ENCODE measurements at regions not wholly inside any gene's neighbourhood (a gene's known extent, or its start where the extent isn't known, plus 50 kb on each side); places are given as distances from the start of the nearest gene placed in this dataset.
A peak's percentile ranks its signal among the peaks of the same experiment; 100 is the strongest.

DNA sequence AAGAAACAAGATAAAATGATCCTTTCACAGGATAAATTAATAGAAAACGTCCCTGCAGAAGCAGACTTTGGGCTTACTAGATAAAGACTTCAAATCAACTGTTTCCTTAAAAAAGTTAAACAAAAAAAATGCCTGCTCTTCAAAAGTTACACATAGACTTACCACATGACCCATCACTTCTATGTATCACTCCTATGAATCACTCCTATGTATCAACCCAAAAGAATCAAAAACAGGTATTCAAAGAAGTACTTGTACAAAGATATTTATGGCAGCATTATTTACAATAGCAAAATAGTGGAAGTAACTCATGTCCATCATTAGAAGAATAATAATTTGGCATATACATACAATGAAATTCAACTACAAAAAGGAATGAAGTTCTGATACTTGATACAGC, 56.3 kb upstream of the PRDM9 start:
- ATAC-seq (ENCODE audit: low FRiP score in 2 of 2) (no peak), DNase-seq (no peak)
- Histone ChIP-seq H3K4me1 (no peaks in the 10 kb centered on the region), H3K9me3 (no peaks in the 10 kb centered on the region), H3K27ac (no peak overlapping the region), H3K27me3 (no peaks in the 10 kb centered on the region), H3K4me3 (no peak overlapping the region), H3K36me3 (no peaks in the 10 kb centered on the region)
- TF ChIP-seq EP300 (IDR thresholded peaks at IDR 0.05), result no peak
- TF ChIP-seq POLR2AphosphoS5 (IDR thresholded peaks at IDR 0.05), result no peak
- WGBS, 2 donors, result 36 to 47% methylated on average over 1 of the region's 1 CpG

DNA sequence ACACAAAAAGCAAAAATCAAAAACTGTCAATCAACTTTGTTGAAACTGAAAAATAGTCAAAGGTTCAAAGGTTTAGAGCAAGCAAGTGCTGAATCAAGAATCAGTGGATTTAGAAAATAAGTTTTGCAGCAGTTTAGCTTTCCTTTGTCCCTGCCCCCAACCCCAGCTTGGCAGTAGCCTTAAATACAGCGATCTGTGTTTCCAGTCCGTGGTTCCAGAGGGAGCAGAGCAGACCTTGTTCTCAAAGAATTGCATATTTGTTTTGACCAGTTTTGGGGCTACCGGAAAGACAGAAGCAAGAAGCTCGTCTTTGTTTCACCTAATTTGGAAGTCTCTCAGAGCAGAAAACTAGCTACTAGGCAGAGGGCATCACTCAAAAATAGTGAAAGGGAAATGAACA, 57.2 kb upstream of the PRDM9 start:
- TF ChIP-seq, protein P1, sequence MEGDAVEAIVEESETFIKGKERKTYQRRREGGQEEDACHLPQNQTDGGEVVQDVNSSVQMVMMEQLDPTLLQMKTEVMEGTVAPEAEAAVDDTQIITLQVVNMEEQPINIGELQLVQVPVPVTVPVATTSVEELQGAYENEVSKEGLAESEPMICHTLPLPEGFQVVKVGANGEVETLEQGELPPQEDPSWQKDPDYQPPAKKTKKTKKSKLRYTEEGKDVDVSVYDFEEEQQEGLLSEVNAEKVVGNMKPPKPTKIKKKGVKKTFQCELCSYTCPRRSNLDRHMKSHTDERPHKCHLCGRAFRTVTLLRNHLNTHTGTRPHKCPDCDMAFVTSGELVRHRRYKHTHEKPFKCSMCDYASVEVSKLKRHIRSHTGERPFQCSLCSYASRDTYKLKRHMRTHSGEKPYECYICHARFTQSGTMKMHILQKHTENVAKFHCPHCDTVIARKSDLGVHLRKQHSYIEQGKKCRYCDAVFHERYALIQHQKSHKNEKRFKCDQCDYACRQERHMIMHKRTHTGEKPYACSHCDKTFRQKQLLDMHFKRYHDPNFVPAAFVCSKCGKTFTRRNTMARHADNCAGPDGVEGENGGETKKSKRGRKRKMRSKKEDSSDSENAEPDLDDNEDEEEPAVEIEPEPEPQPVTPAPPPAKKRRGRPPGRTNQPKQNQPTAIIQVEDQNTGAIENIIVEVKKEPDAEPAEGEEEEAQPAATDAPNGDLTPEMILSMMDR (IDR thresholded peaks at IDR 0.05), result no peak
- TF ChIP-seq POLR2AphosphoS5 (IDR thresholded peaks at IDR 0.05) (no peak), EP300 (IDR thresholded peaks at IDR 0.05) (no peak), POLR2A (IDR thresholded peaks at IDR 0.05) (no peak)
- DNase-seq (no peak), ATAC-seq (ENCODE audit: low FRiP score in 2 of 2) (no peak)
- Histone ChIP-seq H3K27ac (no peak overlapping the region), H3K36me3 (no peaks in the 10 kb centered on the region), H3K4me1 (no peaks in the 10 kb centered on the region), H3K9me3 (no peaks in the 10 kb centered on the region), H3K4me3 (no peak overlapping the region), H3K27me3 (no peaks in the 10 kb centered on the region)
- WGBS, 2 donors, result 63 to 80% methylated on average over 4 of the region's 4 CpGs

GRCh38 chr5:23448627-23449026, 58.8 kb upstream of the PRDM9 start:
- no peaks in the 10 kb centered on the region for H3K36me3 ChIP-seq
- H3K27me3 ChIP-seq, result no peaks in the 10 kb centered on the region
- H3K27ac ChIP-seq, result no peak overlapping the region
- H3K4me3 ChIP-seq, result no peak overlapping the region
- DNase-seq, result no peak
- H3K9me3 ChIP-seq, result no peaks in the 10 kb centered on the region
- TF ChIP-seq POLR2AphosphoS5 (IDR thresholded peaks at IDR 0.05), result no peak
- no peak for TF ChIP-seq EP300 (IDR thresholded peaks at IDR 0.05)
- no peak for TF ChIP-seq POLR2A (IDR thresholded peaks at IDR 0.05)
- TF ChIP-seq, protein P1 (IDR thresholded peaks at IDR 0.05), result no peak
- ATAC-seq (ENCODE audit: low FRiP score in 2 of 2), result no peak
- H3K4me1 ChIP-seq, result no peaks in the 10 kb centered on the region

DNA sequence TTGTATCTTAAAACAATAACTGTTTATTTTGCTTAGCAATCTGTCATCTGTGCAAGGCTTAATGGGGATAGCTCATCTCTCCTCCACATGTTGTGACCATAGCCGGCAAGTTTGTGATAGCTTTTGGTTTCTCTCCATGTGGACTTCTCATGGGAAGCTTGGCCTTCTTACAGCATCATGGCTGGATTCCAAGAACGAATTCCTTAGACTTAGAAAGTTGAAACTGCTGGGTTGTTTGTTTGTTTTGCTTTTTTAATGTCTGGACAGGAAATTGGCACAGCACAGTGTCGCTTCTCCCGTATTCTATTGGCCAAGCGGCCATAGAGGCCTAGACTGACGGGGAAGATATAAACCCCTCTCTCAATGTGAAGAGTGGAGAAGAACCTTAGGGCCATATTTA, 61.0 kb upstream of the PRDM9 start:
- no peak for DNase-seq
- WGBS, 2 donors, result 50 to 65% methylated on average over 6 of the region's 6 CpGs

GRCh38 chr5:23445573-23445972, 61.8 kb upstream of the PRDM9 start:
- H3K9me3 ChIP-seq, result no peaks in the 10 kb centered on the region
- H3K27ac ChIP-seq, result no peak overlapping the region
- 51 to 63% methylated on average over 1 of the region's 1 CpG for WGBS, 2 donors
- no peak for DNase-seq
- H3K4me1 ChIP-seq, result no peaks in the 10 kb centered on the region
- TF ChIP-seq POLR2AphosphoS5 (IDR thresholded peaks at IDR 0.05) (no peak), POLR2A (IDR thresholded peaks at IDR 0.05) (no peak), EP300 (IDR thresholded peaks at IDR 0.05) (no peak)
- TF ChIP-seq, protein P1 (IDR thresholded peaks at IDR 0.05), result no peak
- H3K36me3 ChIP-seq, result no peaks in the 10 kb centered on the region
- no peak overlapping the region for H3K4me3 ChIP-seq
- H3K27me3 ChIP-seq, result no peaks in the 10 kb centered on the region
- no peak for ATAC-seq (ENCODE audit: low FRiP score in 2 of 2)

More for the DNA sequence above, 61.0 kb upstream of the PRDM9 start:
- H3K9me3 ChIP-seq, result no peaks in the 10 kb centered on the region
- H3K4me3 ChIP-seq, result no peak overlapping the region
- no peaks in the 10 kb centered on the region for H3K36me3 ChIP-seq
- no peak for TF ChIP-seq EP300 (IDR thresholded peaks at IDR 0.05)
- no peak for TF ChIP-seq POLR2A (IDR thresholded peaks at IDR 0.05)
- TF ChIP-seq, protein P1 (IDR thresholded peaks at IDR 0.05), result no peak
- TF ChIP-seq POLR2AphosphoS5 (IDR thresholded peaks at IDR 0.05), result no peak
- ATAC-seq (ENCODE audit: low FRiP score in 2 of 2), result peak; percentile 38 to 40
- H3K27me3 ChIP-seq, result no peaks in the 10 kb centered on the region
- no peaks in the 10 kb centered on the region for H3K4me1 ChIP-seq
- no peak overlapping the region for H3K27ac ChIP-seq
